T-helper 1 cell (primary cell): ENCODE measurements at regions not wholly inside any gene's neighbourhood (a gene's known extent, or its start where the extent isn't known, plus 50 kb on each side); places are given as distances from the start of the nearest gene placed in this dataset.

ENCODE experiments used
- DNase-seq, 5 donors: peaks; one replicate each; pipeline ENCODE4 v3.0.0-alpha.2; 2012 to 2020

DNA sequence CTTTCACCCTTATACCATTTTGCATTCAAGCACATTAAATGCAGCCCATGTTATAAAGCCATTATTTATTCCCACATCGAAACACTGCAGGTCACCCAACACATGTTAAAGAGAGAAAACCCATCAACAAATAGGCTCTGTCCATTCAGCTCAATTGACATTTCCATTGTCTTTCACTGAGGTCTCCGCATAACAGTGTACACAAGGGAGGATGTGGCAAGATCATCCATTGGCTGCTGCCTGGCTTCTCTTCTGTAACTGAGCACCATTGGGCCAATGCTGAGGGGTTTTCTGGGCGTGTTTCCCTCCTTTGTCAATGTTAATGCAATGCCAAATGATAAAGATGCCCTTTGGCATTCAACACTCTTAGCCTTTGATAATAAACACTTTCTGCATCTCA lies 278.1 kb upstream of the SP4 start:
- no peak for DNase-seq

- DNase-seq: no peak
Observed at GRCh38 chr7:21154614-21155013, 273.3 kb upstream of the SP4 start.

- DNase-seq: no peak
Observed at GRCh38 chr7:21159506-21159905, 268.4 kb upstream of the SP4 start.

DNA sequence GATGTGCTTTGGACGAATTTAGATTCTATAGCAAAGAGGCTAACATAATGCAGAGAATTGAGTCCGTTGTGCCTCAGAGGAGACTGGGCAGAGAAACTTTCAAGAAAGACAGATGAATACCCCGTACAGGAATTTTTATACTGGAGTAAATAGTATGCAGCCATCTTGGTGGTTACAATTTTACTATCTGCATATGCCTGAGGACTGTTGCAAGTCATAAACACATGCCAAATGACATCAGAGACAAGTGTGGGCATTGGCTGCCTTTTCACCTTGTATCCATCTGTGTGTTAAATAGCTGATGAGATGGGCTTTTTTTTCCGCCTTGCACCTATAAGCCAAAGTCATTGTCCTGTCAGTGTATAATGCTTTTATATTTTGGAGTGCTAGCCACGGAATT lies 267.5 kb upstream of the SP4 start:
- DNase-seq: no peak

GRCh38 chr7:21167942-21168341 lies 259.9 kb upstream of the SP4 start:
- DNase-seq: no peak

DNA sequence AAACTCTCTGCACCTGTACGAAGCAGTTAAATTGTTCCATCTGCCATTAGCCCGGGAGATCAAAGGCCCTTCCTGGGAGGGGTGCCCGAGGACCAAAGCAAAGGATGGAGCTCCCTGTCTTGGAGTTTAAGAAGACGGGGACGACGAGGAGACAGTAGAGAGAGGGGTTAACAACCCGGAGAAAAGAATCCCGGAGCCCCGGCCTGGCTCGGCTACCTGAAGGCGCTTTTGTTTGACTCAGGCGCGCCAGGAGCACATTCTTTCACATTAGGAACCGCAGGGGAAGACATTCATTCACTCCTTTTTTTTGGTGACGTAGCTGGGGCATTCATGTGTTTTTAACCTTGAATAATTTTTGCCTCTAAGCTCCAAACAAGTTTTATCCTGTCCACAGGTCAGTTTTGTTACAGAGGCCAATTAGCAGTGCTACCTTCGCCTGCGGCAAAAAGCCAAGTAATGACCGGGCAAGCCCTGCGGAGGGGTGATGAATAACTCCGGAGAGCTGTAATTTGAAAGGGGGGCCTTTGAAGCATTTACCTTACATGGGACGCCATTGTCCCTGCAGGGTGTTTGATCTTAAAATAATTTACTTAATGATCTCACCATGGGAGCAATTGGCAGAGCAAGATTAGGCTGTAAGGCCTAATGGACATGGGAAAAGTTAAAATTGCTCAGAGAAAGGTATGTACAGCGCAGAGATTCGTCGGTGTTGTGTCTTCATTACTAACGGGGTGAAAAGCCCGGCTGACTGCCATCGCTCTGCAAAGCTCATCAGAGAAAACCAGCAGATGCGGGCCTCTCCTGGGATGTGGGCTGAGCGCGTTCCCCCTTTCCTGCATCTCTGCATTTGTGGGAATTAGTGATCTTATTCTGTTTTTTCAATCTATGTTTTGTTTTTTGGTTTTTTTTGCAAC lies 258.0 kb upstream of the SP4 start:
- no peak for DNase-seq

DNA sequence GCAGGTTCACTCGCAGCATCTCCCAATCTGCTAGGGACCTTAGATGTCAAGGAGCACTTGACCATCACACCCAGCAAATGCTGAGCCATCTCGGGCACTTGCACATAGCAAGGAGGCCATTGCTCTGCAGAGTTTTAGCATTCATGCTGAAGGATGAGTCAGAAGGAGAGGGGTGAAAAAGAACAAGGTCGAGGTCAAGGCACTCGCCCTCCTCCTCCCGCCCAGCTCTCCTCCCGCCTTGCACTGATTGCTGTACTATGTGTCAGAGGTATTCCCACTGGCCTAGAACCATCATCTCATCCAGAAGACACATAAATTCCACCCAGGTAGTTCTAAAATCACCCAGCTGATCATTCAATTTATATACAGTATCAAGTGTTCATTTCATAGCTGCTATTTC lies 255.1 kb upstream of the SP4 start:
- DNase-seq: no peak

- DNase-seq: no peak
Observed at GRCh38 chr7:21173436-21173835, 254.4 kb upstream of the SP4 start.

- DNase-seq: no peak
Observed at GRCh38 chr7:21175714-21176113, 252.2 kb upstream of the SP4 start.

DNA sequence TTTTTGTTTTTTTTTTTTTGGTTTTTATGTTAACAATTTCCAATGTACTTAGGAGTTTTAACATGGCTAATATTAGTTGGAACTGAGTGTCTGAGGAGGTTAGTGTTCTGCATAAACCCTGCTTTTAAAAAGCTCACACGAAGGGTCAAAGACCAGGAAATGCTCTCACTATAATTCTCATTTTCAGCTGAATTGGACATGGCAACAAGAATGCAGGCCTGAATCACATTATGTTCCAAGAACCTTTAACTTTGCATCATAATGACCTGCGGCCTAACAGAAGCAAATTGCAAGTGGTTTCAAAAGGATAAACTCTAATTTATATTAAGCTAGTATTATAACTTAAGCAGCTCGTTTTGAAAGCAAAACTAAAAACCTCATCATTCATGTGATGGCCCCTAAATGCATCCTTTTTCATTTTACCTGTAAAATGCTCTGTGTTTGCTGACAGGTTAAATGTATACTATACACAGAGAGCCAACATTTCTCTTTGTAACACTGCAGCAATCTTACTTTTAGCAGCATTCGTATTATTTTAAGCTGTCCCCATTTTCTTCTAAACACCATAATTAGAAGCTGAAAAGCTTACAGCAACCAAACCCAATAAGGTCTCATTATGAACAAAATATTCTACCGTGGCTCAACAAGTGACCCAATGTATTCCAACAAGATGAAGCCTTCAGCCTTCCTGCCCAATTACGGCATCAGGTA lies 242.8 kb upstream of the SP4 start:
- no peak for DNase-seq

DNA sequence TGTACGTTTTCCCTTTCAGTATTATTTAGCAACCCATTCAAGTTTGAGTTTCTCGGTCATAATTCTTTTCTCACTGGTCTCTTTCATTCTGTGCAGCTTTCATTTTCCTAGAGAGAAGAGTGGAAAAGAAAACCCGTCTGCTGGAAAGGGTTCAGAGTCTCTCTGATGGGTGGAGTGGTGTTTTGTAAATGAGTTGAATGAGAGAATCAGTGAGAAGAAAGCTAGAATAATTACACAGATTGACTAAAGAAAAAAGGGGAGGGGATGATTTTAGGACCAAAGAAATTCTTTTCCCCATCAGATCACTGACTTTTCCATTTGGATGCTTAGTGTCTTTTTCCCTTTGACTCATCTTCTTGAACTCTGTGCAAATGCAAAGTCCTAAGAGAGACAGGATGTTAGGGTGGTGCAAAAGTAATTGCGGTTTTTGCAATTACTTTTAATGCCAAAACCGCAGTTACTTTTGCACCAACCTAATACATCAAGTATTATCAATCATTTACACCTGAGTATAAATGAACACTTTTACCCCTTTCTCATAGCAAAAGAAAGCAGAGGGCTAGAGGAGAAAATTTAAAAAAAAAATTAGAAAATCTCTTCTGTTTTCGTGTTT lies 242.1 kb upstream of the SP4 start:
- no peak for DNase-seq

GRCh38 chr7:21191321-21192073 lies 236.4 kb upstream of the SP4 start:
- no peak for DNase-seq

- DNase-seq: no peak
Observed at GRCh38 chr7:21192657-21193056, 235.2 kb upstream of the SP4 start.

- DNase-seq: no peak
Observed at GRCh38 chr7:21193895-21194294, 234.0 kb upstream of the SP4 start.

- DNase-seq: no peak
Observed at GRCh38 chr7:21194936-21195335, 232.9 kb upstream of the SP4 start.

- DNase-seq: no peak
Observed at GRCh38 chr7:21198921-21199320, 229.0 kb upstream of the SP4 start.

- DNase-seq: no peak
Observed at GRCh38 chr7:21200503-21200902, 227.4 kb upstream of the SP4 start.

GRCh38 chr7:21214657-21215056 lies 213.2 kb upstream of the SP4 start:
- DNase-seq: no peak

DNA sequence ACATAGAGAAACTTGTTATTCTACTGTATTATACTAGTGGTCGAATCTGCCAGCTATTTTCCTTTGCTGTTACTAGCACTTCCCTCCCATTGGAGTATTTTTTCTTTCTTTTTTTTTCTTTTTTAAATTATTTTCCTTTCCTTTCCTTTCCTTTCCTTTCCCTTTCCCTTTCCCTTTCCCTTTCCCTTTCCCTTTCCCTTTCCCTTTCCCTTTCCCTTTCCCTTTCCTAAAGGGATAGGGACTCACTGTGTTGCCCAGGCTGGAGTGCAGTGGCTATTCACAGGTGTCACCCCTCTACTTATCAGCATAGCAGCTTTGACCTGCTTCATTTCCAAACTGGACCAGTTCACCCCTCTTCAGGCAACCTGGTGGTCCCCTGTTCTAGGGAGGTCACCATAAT lies 212.6 kb upstream of the SP4 start:
- DNase-seq: no peak

GRCh38 chr7:21217365-21217764 lies 210.5 kb upstream of the SP4 start:
- DNase-seq: no peak

- DNase-seq: no peak
Observed at GRCh38 chr7:21218155-21218554, 209.7 kb upstream of the SP4 start.

DNA sequence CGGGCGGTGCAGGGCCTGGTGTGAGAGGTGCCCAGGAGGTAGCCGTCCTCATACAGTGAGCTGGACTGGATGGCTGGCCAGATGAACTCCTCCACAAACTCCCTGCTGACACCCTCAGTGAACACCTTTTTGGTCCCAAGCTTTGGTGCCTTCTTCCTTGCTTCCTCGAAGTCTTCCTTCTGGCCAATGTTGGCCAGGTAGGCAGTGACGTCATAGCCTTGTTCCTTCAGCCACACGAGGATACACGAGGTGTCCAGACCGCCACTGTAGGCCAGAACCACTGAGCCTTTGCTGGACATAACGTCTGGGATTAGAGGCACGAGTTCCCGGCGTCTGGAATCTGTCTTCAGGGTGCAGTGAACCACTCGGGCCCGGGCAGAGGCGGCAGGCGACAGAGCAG lies 206.8 kb upstream of the SP4 start:
- no peak for DNase-seq
